Adrenal gland (tissue), 5 donors: ENCODE measurements at regions not wholly inside any gene's neighbourhood (a gene's known extent, or its start where the extent isn't known, plus 50 kb on each side); places are given as distances from the start of the nearest gene placed in this dataset.

ENCODE experiments used
- CTCF ChIP-seq, 6 experiments: fragments of 450-650 bp in 4 of 6; fragments of 200-600 bp in 2 of 6; sonication (generic) in 1 of 6; IDR thresholded peaks; 1 replicate in 5 of 6; 2 replicates in 1 of 6; pipeline versions ENCODE4 v1.5.1 to v1.8.0; 2016 to 2021; ENCODE audit warnings: antibody characterized with exemption in 6 of 6, mild to moderate bottlenecking in 2 of 6, moderate library complexity in 1 of 6
- POLR2A ChIP-seq, 2 donors: fragments of 450-650 bp; IDR thresholded peaks; one replicate each; pipeline ENCODE4 v1.6.1; 2017; ENCODE audit warnings: antibody characterized with exemption in 2 of 2, mild to moderate bottlenecking in 2 of 2, moderate library complexity in 1 of 2
- donor health status: DM: no; HTN: no; CAD: no.

- no peak for TF ChIP-seq CTCF (IDR thresholded peaks at IDR 0.05)
- TF ChIP-seq POLR2A (IDR thresholded peaks at IDR 0.05) = no peak
Measured at GRCh38 chrX:109862433-109862832, 129.4 kb upstream of the ACSL4 start.
